GM18517 (cell line): ENCODE measurements at regions not wholly inside any gene's neighbourhood (a gene's known extent, or its start where the extent isn't known, plus 50 kb on each side); places are given as distances from the start of the nearest gene placed in this dataset.
"Not testable (repeated sequence)": the region's sequence is repeated elsewhere in the genome, so short reads cannot be mapped to it uniquely, and the experiment has no call there.

Experiments used
- ATAC-seq: cut with Tn5 transposase; IDR thresholded peaks from one replicate; pipeline ENCODE4 v1.9.1; 2021; ENCODE audit warnings: mild to moderate bottlenecking, moderate library complexity; ENCODE audit not compliant: unreplicated experiment

GRCh38 chr5:42235241-42235640, 188.0 kb upstream of the GHR start:
- no peak for ATAC-seq

DNA sequence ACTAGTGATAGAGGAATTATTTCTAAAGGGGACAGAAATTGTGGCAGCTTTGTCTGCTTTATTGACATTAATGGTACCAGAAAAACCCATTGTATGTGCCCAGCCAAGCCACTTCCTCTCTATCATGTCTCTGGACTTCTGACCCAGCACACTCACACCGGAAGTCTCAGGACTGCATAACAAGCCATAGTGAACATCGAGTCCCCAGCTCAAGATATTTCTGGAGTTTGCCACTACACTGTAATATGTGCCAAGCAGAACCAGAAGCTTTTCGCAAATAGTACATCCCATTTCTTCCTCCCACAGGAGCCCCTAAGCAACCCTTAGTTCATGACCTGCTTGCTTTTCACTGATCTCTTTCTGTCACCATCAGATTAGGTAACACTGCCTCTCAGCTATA, 187.4 kb upstream of the GHR start:
- ATAC-seq: no peak

GRCh38 chr5:42241636-42242035, 181.6 kb upstream of the GHR start:
- ATAC-seq: no peak

GRCh38 chr5:42242210-42242609, 181.0 kb upstream of the GHR start:
- ATAC-seq: no peak

DNA sequence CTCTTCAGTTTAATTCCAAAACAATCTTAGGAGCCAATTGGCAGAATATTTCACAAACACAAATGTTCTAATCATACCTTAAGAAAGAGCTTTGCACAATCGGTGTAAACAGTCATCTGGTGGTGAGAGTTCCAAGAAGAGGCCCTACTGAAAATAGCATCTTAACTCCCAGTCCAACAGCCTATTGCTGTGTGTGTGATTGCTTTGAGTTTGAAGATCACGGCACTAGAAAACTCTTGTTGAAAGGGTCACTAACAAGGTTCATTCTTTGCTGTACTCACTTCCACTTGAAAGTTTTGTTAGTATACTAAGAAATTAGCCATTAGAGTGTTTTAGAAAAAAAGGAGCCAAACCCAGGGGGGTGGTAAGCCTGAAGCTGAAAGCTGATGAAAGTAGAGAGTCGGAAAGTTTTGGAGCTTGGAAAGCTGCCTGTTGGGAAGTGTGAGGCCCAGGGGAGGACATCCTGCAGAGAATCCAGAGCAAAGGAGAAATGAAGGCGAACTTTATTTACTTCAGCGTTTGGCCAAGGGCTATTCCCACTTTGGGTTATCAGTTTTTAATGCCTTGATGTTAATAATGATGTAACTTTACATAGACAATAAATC, 180.3 kb upstream of the GHR start:
- ATAC-seq: no peak

GRCh38 chr5:42252306-42252705, 170.9 kb upstream of the GHR start:
- no peak for ATAC-seq

GRCh38 chr5:42259914-42260313, 163.3 kb upstream of the GHR start:
- ATAC-seq: not testable (repeated sequence)

DNA sequence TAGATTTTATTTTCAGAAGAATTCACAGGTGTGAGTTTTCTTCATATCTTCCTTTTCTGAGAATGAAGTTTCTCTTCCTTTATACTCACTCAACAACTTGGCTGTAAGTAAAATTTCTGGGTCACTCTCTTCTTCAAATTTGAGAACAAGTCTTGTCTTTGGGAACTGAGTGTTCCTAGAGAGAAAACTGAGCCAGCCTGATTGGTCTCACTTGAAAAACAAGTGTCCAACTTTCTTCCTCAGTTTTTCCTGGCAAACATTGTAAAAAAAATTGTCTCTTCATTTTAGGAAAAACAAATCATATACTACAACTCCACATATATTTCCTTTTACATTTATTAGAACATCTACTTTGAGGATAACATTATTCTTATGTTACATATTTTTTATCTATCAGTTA, 156.1 kb upstream of the GHR start:
- ATAC-seq: no peak

DNA sequence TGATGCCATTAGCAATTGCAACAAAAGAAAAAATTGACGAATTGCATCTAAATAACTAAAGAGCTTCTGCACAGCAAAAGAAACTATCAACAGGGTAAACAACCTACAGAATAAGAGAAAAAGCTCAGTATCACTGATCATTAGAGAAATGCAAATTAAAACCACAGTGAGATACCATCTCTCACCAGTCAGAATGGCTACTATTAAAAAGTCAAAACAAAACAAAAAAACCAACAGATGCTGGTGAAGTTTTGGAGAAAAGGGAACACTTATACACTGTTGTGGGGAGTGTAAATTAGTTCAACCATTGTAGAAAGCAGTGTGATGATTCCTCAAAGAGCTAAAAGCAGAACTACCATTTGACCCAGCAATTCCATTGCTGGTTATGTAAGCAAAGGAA, 155.1 kb upstream of the GHR start:
- not testable (repeated sequence) for ATAC-seq

DNA sequence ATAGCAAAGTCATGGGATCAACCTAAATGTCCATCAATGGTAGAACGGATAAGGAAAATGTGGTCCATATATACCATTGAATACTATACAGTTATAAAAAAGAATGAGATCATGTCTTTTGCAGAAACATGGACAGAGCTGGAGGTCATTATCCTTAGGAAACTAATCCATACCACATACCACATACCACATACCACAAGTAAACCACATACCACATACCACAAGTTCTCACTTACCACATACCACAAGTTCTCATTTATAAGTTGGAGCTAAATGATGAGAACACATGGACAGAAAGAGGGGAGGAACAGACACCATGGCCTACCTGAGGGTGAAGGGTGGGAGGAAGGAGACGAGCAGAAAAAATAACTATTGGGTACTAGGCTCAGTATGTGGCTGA, 154.6 kb upstream of the GHR start:
- ATAC-seq: no peak

- ATAC-seq: no peak
Measured at GRCh38 chr5:42270771-42271170, 152.5 kb upstream of the GHR start.

GRCh38 chr5:42274913-42275312, 148.3 kb upstream of the GHR start:
- no peak for ATAC-seq

DNA sequence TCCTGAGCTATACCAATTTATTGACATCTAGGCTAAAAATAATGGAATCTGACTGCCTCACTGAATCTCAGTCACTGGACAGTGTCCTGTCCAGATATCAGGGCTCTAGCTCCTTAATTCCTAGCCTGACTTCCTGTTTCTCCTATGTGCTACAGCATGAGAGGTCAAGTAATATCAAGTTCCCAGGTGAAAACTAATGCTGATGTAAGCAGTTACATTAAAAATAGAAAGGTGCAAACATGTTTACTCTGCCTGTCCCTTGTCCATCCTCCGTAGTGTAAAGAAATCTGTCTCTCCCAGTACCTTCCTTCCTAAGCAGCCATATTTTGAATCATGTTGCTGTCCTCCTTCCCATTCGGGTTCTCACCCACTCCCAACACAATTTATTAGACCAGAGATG, 145.9 kb upstream of the GHR start:
- ATAC-seq: no peak

DNA sequence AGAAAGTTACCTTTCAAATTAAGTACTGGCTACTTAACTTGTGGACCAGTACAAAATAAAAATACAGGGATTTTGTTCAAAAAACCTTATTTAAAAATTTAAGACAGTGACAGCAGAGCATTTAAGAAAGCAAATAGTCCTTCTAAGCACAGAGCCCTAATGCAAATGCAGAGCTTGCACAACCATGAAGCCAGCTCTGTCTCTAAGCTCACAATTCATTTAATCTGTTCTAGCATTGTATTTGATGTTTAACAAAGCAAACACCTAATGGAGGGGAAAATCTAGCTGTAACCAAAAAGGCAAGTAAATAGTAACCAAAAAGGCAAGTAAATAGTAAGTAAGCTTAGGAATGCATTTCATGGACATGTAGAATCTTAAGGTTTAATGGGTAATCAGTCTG, 138.7 kb upstream of the GHR start:
- ATAC-seq: no peak

DNA sequence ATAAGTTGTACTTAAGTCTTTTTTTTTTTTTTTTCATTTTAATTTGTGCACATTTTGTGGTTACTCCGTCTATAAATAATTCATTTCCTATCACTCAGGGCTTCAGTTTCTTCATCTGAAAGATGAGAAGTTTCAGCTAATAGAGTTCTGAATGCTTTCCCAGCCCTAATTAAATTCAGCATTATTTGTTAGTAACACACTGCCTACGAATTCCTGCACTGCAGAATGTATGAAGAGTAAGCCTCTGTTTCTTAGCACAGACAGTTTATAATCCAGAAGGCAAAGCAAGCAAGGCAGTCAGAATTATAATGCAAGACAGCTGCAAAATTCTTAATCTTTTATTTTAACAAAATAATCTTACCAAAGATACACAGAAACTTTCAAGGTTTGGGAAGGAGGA, 138.0 kb upstream of the GHR start:
- no peak for ATAC-seq

DNA sequence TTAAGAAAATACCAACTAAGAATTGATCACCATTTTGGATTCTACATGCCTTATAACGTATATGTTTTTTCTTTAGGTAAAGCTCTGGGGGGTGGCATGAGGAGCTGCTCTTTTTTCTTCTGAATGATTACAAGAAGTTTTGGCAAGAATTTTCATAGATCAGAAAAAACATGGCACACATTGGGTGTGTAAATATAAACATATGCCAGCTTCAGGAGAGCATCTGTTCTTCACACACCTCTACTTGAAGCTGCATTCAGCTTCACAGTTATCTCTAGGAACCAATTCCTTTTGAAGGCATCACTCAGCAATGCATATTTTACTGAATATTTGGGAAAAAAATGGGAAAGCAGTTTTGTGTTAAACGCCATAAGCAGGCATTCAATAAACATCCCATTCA, 122.7 kb upstream of the GHR start:
- no peak for ATAC-seq

- no peak for ATAC-seq
Measured at GRCh38 chr5:42301349-42301748, 121.9 kb upstream of the GHR start.

DNA sequence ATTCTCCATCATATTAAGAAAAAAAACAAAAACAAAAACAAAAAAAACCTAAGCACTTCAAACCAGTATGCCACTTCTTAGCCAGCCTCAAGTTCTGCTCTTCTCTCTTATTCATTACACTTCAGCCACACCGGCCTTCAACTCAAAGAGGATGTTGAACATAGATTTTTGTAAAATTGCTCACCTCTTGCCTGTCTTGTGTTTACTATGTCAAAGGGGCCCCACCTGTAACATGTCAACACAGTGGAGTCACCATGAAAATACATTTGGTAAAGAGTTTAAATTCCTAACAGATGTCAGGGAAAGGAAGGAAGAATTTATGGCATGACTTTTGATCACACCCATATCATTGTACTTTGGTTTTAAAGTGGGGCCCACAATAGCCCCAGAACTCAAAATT, 121.1 kb upstream of the GHR start:
- ATAC-seq: no peak

DNA sequence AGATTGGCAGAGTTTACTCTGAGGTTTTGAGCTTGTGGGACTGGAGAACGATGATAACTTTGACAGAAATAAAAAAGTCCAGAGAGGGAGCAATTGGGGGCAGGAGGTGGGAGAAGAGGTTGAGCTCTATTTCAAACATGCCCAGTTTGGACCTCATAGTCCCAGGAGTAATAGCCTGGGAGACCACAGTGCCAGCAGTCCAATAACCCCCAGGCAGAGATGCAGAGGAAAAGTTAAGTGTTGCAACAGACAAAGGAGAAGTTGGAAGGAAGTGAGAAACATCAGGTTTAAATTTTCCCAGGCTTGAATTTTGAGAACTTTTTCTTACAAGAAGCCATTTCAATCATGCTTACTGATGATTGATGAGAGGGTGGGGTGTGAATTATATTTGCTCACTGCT, 117.0 kb upstream of the GHR start:
- ATAC-seq: no peak

- ATAC-seq: no peak
Measured at GRCh38 chr5:42309865-42310264, 113.4 kb upstream of the GHR start.

GRCh38 chr5:42315214-42315613, 108.0 kb upstream of the GHR start:
- ATAC-seq: no peak

DNA sequence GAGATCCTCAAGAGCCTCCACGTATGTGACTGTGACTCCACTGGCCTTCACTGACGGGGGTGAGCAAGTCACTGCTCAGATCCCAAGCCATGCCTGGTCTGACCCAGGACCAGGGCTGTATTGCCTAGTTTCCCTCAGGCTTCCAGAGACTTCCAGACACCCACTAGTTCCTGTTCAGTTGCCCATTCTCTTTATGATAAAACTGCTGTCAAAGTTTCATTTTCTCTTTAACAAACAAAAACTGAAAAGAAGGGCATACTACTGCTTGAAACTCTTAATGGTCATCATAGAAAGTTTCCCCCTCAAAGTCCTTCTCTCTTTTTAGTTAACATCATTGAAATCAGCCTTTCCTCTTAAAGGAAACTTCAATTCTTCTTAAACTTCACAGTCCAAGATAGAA, 105.7 kb upstream of the GHR start:
- no peak for ATAC-seq

- not testable (repeated sequence) for ATAC-seq
Measured at GRCh38 chr5:42319546-42319945, 103.7 kb upstream of the GHR start.

GRCh38 chr5:42321785-42322184, 101.5 kb upstream of the GHR start:
- no peak for ATAC-seq
